HepG2 (cell line): ENCODE measurements at regions not wholly inside any gene's neighbourhood (a gene's known extent, or its start where the extent isn't known, plus 50 kb on each side); places are given as distances from the start of the nearest gene placed in this dataset.

ENCODE experiments used
- ATAC-seq: fragments of 200-7000 bp; cut with Tn5 transposase; 3 replicates; pipeline ENCODE4 v1.9.1; 2020; ENCODE audit warnings: mild to moderate bottlenecking, moderate library complexity
- BruUV-seq: library from RNA; stranded (reverse); fragments of 400-500 nt; replicated peaks from 2 replicates; lab custom pipeline; 2021; lab: Mats Ljungman, UMichigan
- CTCF ChIA-PET: fragments of 300-600 bp; formaldehyde crosslinking; extraction: SDS; loops from one replicate; lab custom pipeline; 2021; ENCODE audit warnings: low total read pairs, inconsistent platforms, low intra/inter-chr PET ratio; lab: Yijun Ruan, JAX
- POLR2A ChIA-PET: fragments of 350-600 bp; sonication (Branson Sonifier 250); formaldehyde crosslinking; loops from one replicate; lab custom pipeline; 2020; ENCODE audit warnings: antibody characterized with exemption, inconsistent platforms; lab: Yijun Ruan, JAX
- DNase-seq: peaks from one replicate; pipeline ENCODE4 v3.0.0-alpha.2; 2015; ENCODE audit warnings: low spot score
- FAIRE-seq: peaks from 3 replicates; lab custom pipeline; 2011; peaks lifted over from hg19 to GRCh38; lab: Jason Lieb, UNC
- H2AFZ ChIP-seq: one replicate; pipeline ENCODE4 v1.6.1; 2011; ENCODE audit warnings: low read length, inconsistent platforms
- H3K27ac ChIP-seq: fragments of 300-600 bp; 3 replicates; pipeline ENCODE4 v1.8.0; 2011; ENCODE audit warnings: mixed run types, mild to moderate bottlenecking, mixed read lengths, low read length, inconsistent platforms; ENCODE audit not compliant: insufficient read depth; ENCODE audit errors: extremely low read length
- H3K27me3 ChIP-seq, 2 experiments: fragments of 200-600 bp in 1 of 2; 2 replicates in 1 of 2; 3 replicates in 1 of 2; pipeline versions ENCODE4 v1.6.0 to v1.8.0; 2011; ENCODE audit warnings: low read length in 2 of 2, mild to moderate bottlenecking in 2 of 2, moderate library complexity in 2 of 2, inconsistent platforms in 1 of 2; ENCODE audit not compliant: insufficient read depth in 2 of 2, control insufficient read depth in 1 of 2
- H3K36me3 ChIP-seq, 2 experiments: fragments of 200-600 bp in 1 of 2; replicated peaks in 1 of 2; 2 replicates in 1 of 2; 3 replicates in 1 of 2; pipeline versions ENCODE4 v1.5.1 to v1.8.0; 2011; ENCODE audit warnings: low read length in 2 of 2, inconsistent platforms in 1 of 2; ENCODE audit not compliant: insufficient read depth in 2 of 2, control insufficient read depth in 1 of 2
- H3K4me1 ChIP-seq: 2 replicates; pipeline ENCODE4 v1.5.1; 2012; ENCODE audit warnings: low read length, inconsistent platforms; ENCODE audit not compliant: insufficient read depth
- H3K4me2 ChIP-seq: 2 replicates; pipeline ENCODE4 v1.6.0; 2011; ENCODE audit warnings: low read depth, low read length, inconsistent platforms
- H3K4me3 ChIP-seq, 3 experiments: fragments of 200-600 bp in 1 of 3; sonication (generic), shearing (Covaris generic) in 1 of 3; replicated peaks in 1 of 3; 2 replicates each; pipeline ENCODE4 v1.5.1; 2011 to 2016; ENCODE audit warnings: low read length in 3 of 3, inconsistent platforms in 2 of 3, low read depth in 2 of 3, mild to moderate bottlenecking in 2 of 3, control low read depth in 1 of 3, mixed read lengths in 1 of 3; ENCODE audit not compliant: insufficient read depth in 1 of 3
- H3K79me2 ChIP-seq: one replicate; pipeline ENCODE4 v1.6.1; 2011; ENCODE audit warnings: low read length, inconsistent platforms; ENCODE audit not compliant: insufficient read depth
- H3K9ac ChIP-seq: 2 replicates; pipeline ENCODE4 v1.6.0; 2011; ENCODE audit warnings: mild to moderate bottlenecking, low read depth, low read length, inconsistent platforms; ENCODE audit not compliant: insufficient read depth
- H3K9me3 ChIP-seq: 2 replicates; pipeline ENCODE4 v1.5.1; 2012; ENCODE audit warnings: mild to moderate bottlenecking, low read length
- H4K20me1 ChIP-seq: 2 replicates; pipeline ENCODE4 v1.6.0; 2011; ENCODE audit warnings: inconsistent platforms, mild to moderate bottlenecking, low read length, moderate library complexity; ENCODE audit not compliant: insufficient read depth
- GATA4 ChIP-seq: sonication (generic); IDR thresholded peaks from 2 replicates; pipeline ENCODE4 v1.6.1; 2016; ENCODE audit warnings: antibody characterized with exemption, low read depth, borderline replicate concordance
- PRDM10 ChIP-seq: sonication (generic); formaldehyde crosslinking; IDR thresholded peaks from 2 replicates; pipeline ENCODE4 v1.4.0; 2020; ENCODE audit warnings: low read depth, missing genetic modification reagents
- SMARCE1 ChIP-seq: fragments of 450-650 bp; IDR thresholded peaks from 2 replicates; pipeline ENCODE4 v1.6.1; 2017; ENCODE audit warnings: borderline replicate concordance
- TFE3 ChIP-seq: IDR thresholded peaks from 2 replicates; pipeline ENCODE4 v1.6.1; 2016
- ZNF263 ChIP-seq: sonication (generic); formaldehyde crosslinking; IDR thresholded peaks from 2 replicates; pipeline ENCODE4 v1.4.0; 2020; ENCODE audit warnings: missing genetic modification reagents
- ZNF33A ChIP-seq: sonication (generic); formaldehyde crosslinking; IDR thresholded peaks from 2 replicates; pipeline ENCODE4 v1.5.1; 2020; ENCODE audit warnings: missing genetic modification reagents, mild to moderate bottlenecking, moderate library complexity, borderline replicate concordance
- ZNF576 ChIP-seq: sonication (generic); formaldehyde crosslinking; IDR thresholded peaks from 2 replicates; pipeline ENCODE4 v1.4.0; 2020; ENCODE audit warnings: mild to moderate bottlenecking, missing genetic modification reagents
- WGBS: methylation state at CpG from one replicate; pipeline ENCODE4 v1.1.6; 2017; ENCODE audit warnings: low lambda C conversion rate; 5-methylcytosine and 5-hydroxymethylcytosine counted together
- in situ Hi-C: cut with HindIII; loops from 2 replicates; pipeline ENCODE4 v1.10.0; 2017; ENCODE audit warnings: low pct_unique_long_range_greater_than_20kb; ENCODE audit not compliant: extremely low pct_ligation_motif_present
- intact Hi-C: fragments of 100-400 bp; cut with micrococcal nuclease; formaldehyde crosslinking; loops from one replicate; pipeline ENCODE4 v1.10.0; 2022; ENCODE audit not compliant: unreplicated experiment

- no peak for DNase-seq
- no TSS peak for BruUV-seq
- H3K27me3 ChIP-seq: peaks cover 2 to 10% of the 10 kb centered on the region in 2 experiments; a peak in 3 of 5 replicates
- WGBS: 11% methylated on average over 3 of the region's 7 CpGs
- ATAC-seq: peak; percentile 53
- no peaks in the 10 kb centered on the region for H3K9me3 ChIP-seq
- in situ Hi-C loops (no loop called here), intact Hi-C loops (no loop called here)
- H3K27ac ChIP-seq: no peak overlapping the region
- H3K79me2 ChIP-seq: no peaks in the 10 kb centered on the region
- no peaks in the 10 kb centered on the region for H3K4me1 ChIP-seq
- H3K4me3 ChIP-seq: no peak overlapping the region
- no peak overlapping the region for H3K4me2 ChIP-seq
- H2AFZ ChIP-seq: no peak overlapping the region
- no peaks in the 10 kb centered on the region for H4K20me1 ChIP-seq
- no peak overlapping the region for H3K9ac ChIP-seq
- no peak for FAIRE-seq
- POLR2A ChIA-PET: no interaction called here
- TF ChIP-seq ZNF33A (CRISPR knock-in tag): no peak
- TF ChIP-seq TFE3 (CRISPR knock-in tag): no peak
- no peak for TF ChIP-seq PRDM10 (CRISPR knock-in tag)
- TF ChIP-seq SMARCE1: no peak
- TF ChIP-seq ZNF263 (CRISPR knock-in tag): no peak
- no peak for TF ChIP-seq ZNF576 (CRISPR knock-in tag)
- TF ChIP-seq GATA4: no peak
- CTCF ChIA-PET: no interaction called here
- no peaks in the 10 kb centered on the region for H3K36me3 ChIP-seq
These were observed 60.2 kb upstream of the HRH2 start for GRCh38 chr5:175597718-175598117.
